NT2/D1 (cell line): ENCODE measurements at regions not wholly inside any gene's neighbourhood (a gene's known extent, or its start where the extent isn't known, plus 50 kb on each side); places are given as distances from the start of the nearest gene placed in this dataset.

ENCODE experiments used
- DNase-seq: peaks from one replicate; pipeline ENCODE4 v3.0.0-alpha.2; 2011; ENCODE audit warnings: low read depth, low spot score
- H3K27me3 ChIP-seq: 2 replicates; pipeline ENCODE4 v1.6.0; 2011; ENCODE audit warnings: mild to moderate bottlenecking; ENCODE audit not compliant: insufficient read length, insufficient read depth
- H3K36me3 ChIP-seq: 2 replicates; pipeline ENCODE4 v1.6.1; 2011; ENCODE audit warnings: mild to moderate bottlenecking, low read length, mixed read lengths; ENCODE audit not compliant: insufficient read depth, insufficient read length
- H3K4me1 ChIP-seq: 2 replicates; pipeline ENCODE4 v1.5.1; 2011; ENCODE audit not compliant: insufficient read depth, insufficient read length
- H3K4me3 ChIP-seq: 2 replicates; pipeline ENCODE4 v1.5.1; 2011; ENCODE audit warnings: low read depth; ENCODE audit not compliant: insufficient read length
- H3K9ac ChIP-seq: 2 replicates; pipeline ENCODE4 v1.6.0; 2011; ENCODE audit warnings: low read depth; ENCODE audit not compliant: insufficient read length
- H3K9me3 ChIP-seq: 2 replicates; pipeline ENCODE4 v1.5.1; 2011; ENCODE audit warnings: mild to moderate bottlenecking, low read length; ENCODE audit not compliant: insufficient read depth
- SUZ12 ChIP-seq: IDR thresholded peaks from 2 replicates; pipeline ENCODE4 v1.6.1; 2011; ENCODE audit not compliant: insufficient read length, insufficient read depth; ENCODE audit errors: extremely low read depth
- YY1 ChIP-seq: IDR thresholded peaks from 2 replicates; pipeline ENCODE4 v1.6.1; 2011; ENCODE audit not compliant: insufficient read length, insufficient read depth
- ZNF274 ChIP-seq: IDR thresholded peaks from 2 replicates; pipeline ENCODE4 v1.6.1; 2011; ENCODE audit warnings: mild to moderate bottlenecking, low read depth, low read length

DNA sequence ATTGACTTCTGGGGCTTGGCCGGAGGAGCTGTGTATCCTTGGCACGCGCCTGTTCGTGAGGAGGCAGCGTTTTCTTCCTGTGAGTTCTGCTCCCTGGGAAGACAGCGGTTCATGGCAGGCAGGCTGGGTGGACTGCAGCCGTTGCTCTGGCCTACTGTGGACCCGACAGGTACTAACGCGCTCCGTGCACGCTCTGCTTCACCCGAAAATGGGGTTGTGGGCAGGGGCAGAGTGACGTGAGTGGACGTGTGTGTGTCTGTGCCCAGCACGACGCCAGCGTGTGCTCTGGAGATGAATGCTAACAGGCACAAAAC lies 179.1 kb downstream of the KIF26A start:
- Histone ChIP-seq H3K9ac (no peak overlapping the region), H3K4me3 (no peak overlapping the region), H3K36me3 (no peaks in the 10 kb centered on the region), H3K9me3 (no peaks in the 10 kb centered on the region), H3K4me1 (no peaks in the 10 kb centered on the region), H3K27me3 (no peaks in the 10 kb centered on the region)
- TF ChIP-seq YY1: no peak
- no peak for TF ChIP-seq SUZ12
- no peak for TF ChIP-seq ZNF274
- no peak for DNase-seq

GRCh38 chr14:104317975-104318557 lies 179.7 kb downstream of the KIF26A start:
- TF ChIP-seq SUZ12: no peak
- no peak for TF ChIP-seq ZNF274
- TF ChIP-seq YY1: no peak
- Histone ChIP-seq H3K27me3 (no peaks in the 10 kb centered on the region), H3K36me3 (no peaks in the 10 kb centered on the region), H3K9ac (no peak overlapping the region), H3K9me3 (no peaks in the 10 kb centered on the region), H3K4me3 (no peak overlapping the region), H3K4me1 (no peaks in the 10 kb centered on the region)
- DNase-seq: no peak

- Histone ChIP-seq H3K36me3 (no peaks in the 10 kb centered on the region), H3K4me3 (no peak overlapping the region), H3K9ac (no peak overlapping the region), H3K9me3 (no peaks in the 10 kb centered on the region), H3K4me1 (peaks cover 2% of the 10 kb centered on the region), H3K27me3 (no peaks in the 10 kb centered on the region)
- no peak for DNase-seq
- no peak for TF ChIP-seq SUZ12
- TF ChIP-seq ZNF274: no peak
- TF ChIP-seq YY1: no peak
These were observed 180.4 kb downstream of the KIF26A start for GRCh38 chr14:104318558-104319490.

DNA sequence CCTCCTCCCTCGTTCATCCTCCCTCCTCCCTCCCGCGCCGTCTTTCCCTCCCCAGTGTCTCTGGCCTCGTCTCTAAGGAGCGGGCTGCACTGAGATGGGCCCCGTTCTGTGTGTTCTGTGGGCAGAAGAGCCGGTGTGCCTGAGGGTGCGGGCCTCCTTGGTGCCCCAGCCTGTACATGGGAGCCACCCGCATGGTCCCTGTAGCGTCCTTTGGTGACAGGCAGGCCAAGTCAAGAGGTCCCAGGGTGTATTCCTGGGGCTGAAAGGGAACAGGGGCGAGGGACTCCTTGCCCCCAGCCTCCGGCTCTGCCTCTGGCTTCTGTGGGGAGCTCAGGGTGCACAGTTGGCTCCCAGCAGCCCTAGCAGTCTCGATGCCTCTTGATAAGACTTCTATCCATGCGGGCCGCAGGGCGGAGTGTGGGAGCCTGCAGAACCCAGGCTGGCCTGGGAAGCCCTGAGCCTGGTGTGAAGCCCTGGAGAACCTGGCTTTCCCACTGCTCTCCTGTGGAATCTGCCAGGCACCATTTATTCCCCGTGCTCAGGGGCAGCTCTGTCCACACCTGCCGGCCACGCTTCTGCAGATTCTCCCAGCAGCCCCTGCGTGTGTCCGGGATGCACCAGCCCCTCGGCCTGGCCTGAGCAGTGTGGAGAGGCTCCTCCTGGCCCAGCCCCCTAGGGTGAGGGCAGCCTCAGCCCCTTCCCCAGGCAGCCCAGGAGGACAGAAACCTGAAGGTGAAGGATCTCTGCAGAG lies 181.3 kb downstream of the KIF26A start:
- Histone ChIP-seq H3K9me3 (no peaks in the 10 kb centered on the region), H3K4me1 (peaks cover 2% of the 10 kb centered on the region), H3K36me3 (no peaks in the 10 kb centered on the region), H3K9ac (no peak overlapping the region), H3K27me3 (no peaks in the 10 kb centered on the region), H3K4me3 (no peak overlapping the region)
- TF ChIP-seq SUZ12 (no peak), YY1 (no peak), ZNF274 (no peak)
- no peak for DNase-seq

DNA sequence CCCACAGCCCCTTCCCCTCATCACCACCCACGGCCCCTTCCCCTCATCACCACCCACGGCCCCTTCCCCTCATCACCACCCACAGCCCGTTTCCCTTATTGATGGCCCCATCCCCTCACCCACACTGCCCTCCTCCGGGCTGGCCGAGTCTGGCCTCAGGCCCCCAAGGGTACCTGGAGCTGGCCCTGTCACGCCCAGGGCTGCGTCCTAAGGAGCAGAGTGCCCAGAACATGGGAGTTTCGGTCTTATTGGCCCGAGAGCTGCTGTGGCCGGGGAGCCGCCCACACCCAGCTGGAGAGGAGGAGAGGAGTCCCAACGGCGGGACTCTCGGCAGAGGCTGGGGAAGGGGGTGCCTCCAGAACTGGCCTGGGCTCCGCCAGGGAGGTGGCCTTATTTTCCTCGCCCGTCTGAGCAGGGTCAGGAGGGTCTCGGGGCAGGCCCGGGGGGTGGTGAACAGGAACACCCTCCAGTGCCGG lies 182.3 kb downstream of the KIF26A start:
- H3K9me3 ChIP-seq: no peaks in the 10 kb centered on the region
- H3K36me3 ChIP-seq: no peaks in the 10 kb centered on the region
- TF ChIP-seq YY1: no peak
- no peak for TF ChIP-seq SUZ12
- no peak for TF ChIP-seq ZNF274
- no peak overlapping the region for H3K4me3 ChIP-seq
- H3K4me1 ChIP-seq: peaks cover 2% of the 10 kb centered on the region
- no peak for DNase-seq
- H3K27me3 ChIP-seq: no peaks in the 10 kb centered on the region
- no peak overlapping the region for H3K9ac ChIP-seq

- TF ChIP-seq YY1: no peak
- no peak for TF ChIP-seq SUZ12
- TF ChIP-seq ZNF274: no peak
These were observed 182.9 kb downstream of the KIF26A start for GRCh38 chr14:104321088-104321801.

DNA sequence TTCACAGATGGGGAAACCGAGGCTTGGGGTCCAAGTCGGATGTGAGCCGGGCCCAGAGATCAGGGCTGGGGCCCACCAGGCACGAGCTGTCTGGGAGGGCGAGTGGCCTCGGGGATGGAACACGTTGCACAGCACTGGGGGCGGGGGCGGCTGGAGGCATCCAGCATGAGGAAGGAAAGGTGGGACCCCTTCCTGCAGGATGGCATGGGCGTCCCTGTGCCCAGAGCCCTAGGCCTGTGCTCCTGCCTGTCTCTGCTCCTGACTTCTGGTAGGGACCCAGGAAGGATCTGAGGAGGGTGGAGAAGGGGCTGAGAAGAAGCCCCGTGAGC lies 183.4 kb downstream of the KIF26A start:
- no peaks in the 10 kb centered on the region for H3K36me3 ChIP-seq
- H3K4me1 ChIP-seq: peaks cover 2% of the 10 kb centered on the region
- DNase-seq: no peak
- no peak overlapping the region for H3K4me3 ChIP-seq
- TF ChIP-seq ZNF274: no peak
- no peak for TF ChIP-seq SUZ12
- TF ChIP-seq YY1: no peak
- no peaks in the 10 kb centered on the region for H3K27me3 ChIP-seq
- H3K9ac ChIP-seq: no peak overlapping the region
- H3K9me3 ChIP-seq: no peaks in the 10 kb centered on the region

More at GRCh38 chr14:104321088-104321801, 182.9 kb downstream of the KIF26A start:
- no peak overlapping the region for H3K4me3 ChIP-seq
- no peak overlapping the region for H3K9ac ChIP-seq
- H3K4me1 ChIP-seq: peaks cover 2% of the 10 kb centered on the region
- H3K9me3 ChIP-seq: no peaks in the 10 kb centered on the region
- DNase-seq: no peak
- H3K36me3 ChIP-seq: no peaks in the 10 kb centered on the region
- H3K27me3 ChIP-seq: no peaks in the 10 kb centered on the region
